ENCODE measurements at regions not wholly inside any gene's neighbourhood (a gene's known extent, or its start where the extent isn't known, plus 50 kb on each side); places are given as distances from the start of the nearest gene placed in this dataset.

DNA sequence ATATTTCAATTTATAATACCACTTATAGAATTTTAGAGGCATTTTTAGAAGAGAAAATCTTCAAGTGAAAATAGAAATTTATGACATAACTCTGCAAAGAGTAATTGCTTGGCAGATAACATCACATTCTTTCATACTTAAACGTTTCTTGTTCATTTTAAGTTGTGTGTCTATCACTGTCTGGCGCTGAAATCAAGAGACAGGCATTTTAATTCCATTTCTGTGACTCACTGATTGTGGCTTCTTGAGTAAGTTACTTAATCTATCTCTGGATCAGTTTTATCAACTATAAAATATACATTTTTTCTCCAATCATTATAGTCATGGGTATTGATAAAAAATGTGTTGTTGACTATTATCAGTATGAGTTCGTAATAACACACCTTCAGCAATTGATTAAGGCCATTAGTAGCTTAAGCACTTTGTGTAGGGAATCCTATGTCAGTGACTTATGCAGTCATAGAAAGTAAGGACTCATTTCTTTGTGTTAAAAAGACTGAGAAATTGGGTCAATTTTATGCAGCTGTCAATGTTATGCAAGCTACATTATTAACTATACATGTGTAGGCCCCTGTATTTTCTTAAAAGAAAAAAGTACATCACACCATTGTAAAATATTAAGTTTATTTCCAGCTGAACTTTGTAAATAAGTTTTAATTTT, 497.3 kb downstream of the CCDC85A start:
- Histone ChIP-seq H3K9me2 (replicated peaks; ENCODE audit: insufficient read depth, low read length) (no peaks in the 10 kb centered on the region), H3F3A (ENCODE audit: insufficient read depth, low read length) (no peaks in the 10 kb centered on the region), H3K4me3 (ENCODE audit: low read length) (no peak overlapping the region), H3K36me3 (replicated peaks; ENCODE audit: insufficient read depth, low read length) (no peaks in the 10 kb centered on the region), H3K4me1 (ENCODE audit: low read length) (no peaks in the 10 kb centered on the region), H3K79me2 (ENCODE audit: low read length) (no peaks in the 10 kb centered on the region), H3K9me3 (replicated peaks; ENCODE audit: insufficient read depth, low read length) (no peaks in the 10 kb centered on the region), H4K20me1 (ENCODE audit: insufficient read depth, low read length) (no peaks in the 10 kb centered on the region), H3K9ac (ENCODE audit: low read length) (no peak overlapping the region), H3K27me3 (replicated peaks; ENCODE audit: insufficient read depth, low read length) (no peaks in the 10 kb centered on the region), H3K4me2 (ENCODE audit: low read depth, low read length) (no peak overlapping the region), H3K27ac (ENCODE audit: low read length) (no peak overlapping the region), H2AFZ (ENCODE audit: low read length) (no peak overlapping the region)
- TF ChIP-seq EZH2phosphoT487 (IDR thresholded peaks at IDR 0.05; ENCODE audit: low read length) (no peak), EZH2 (optimal IDR thresholded peaks at IDR 0.05; ENCODE audit: low read depth, low read length) (no peak)
- TF ChIP-seq, protein P1, sequence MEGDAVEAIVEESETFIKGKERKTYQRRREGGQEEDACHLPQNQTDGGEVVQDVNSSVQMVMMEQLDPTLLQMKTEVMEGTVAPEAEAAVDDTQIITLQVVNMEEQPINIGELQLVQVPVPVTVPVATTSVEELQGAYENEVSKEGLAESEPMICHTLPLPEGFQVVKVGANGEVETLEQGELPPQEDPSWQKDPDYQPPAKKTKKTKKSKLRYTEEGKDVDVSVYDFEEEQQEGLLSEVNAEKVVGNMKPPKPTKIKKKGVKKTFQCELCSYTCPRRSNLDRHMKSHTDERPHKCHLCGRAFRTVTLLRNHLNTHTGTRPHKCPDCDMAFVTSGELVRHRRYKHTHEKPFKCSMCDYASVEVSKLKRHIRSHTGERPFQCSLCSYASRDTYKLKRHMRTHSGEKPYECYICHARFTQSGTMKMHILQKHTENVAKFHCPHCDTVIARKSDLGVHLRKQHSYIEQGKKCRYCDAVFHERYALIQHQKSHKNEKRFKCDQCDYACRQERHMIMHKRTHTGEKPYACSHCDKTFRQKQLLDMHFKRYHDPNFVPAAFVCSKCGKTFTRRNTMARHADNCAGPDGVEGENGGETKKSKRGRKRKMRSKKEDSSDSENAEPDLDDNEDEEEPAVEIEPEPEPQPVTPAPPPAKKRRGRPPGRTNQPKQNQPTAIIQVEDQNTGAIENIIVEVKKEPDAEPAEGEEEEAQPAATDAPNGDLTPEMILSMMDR (IDR thresholded peaks at IDR 0.05; ENCODE audit: low read length), result no peak
- DNase-seq, result no peak

- Histone ChIP-seq H3K27me3 (replicated peaks; ENCODE audit: insufficient read depth, low read length) (no peaks in the 10 kb centered on the region), H3K9me3 (replicated peaks; ENCODE audit: insufficient read depth, low read length) (no peaks in the 10 kb centered on the region), H3K9me2 (replicated peaks; ENCODE audit: insufficient read depth, low read length) (no peaks in the 10 kb centered on the region), H3K4me2 (ENCODE audit: low read depth, low read length) (no peak overlapping the region), H4K20me1 (ENCODE audit: insufficient read depth, low read length) (no peaks in the 10 kb centered on the region), H3K27ac (ENCODE audit: low read length) (no peak overlapping the region), H3K79me2 (ENCODE audit: low read length) (no peaks in the 10 kb centered on the region), H3K4me3 (ENCODE audit: low read length) (no peak overlapping the region), H3K36me3 (replicated peaks; ENCODE audit: insufficient read depth, low read length) (no peaks in the 10 kb centered on the region), H3F3A (ENCODE audit: insufficient read depth, low read length) (no peaks in the 10 kb centered on the region), H3K9ac (ENCODE audit: low read length) (no peak overlapping the region), H3K4me1 (ENCODE audit: low read length) (no peaks in the 10 kb centered on the region), H2AFZ (ENCODE audit: low read length) (no peak overlapping the region)
- TF ChIP-seq EZH2phosphoT487 (IDR thresholded peaks at IDR 0.05; ENCODE audit: low read length) (no peak), EZH2 (optimal IDR thresholded peaks at IDR 0.05; ENCODE audit: low read depth, low read length) (no peak)
- TF ChIP-seq, protein P1 (IDR thresholded peaks at IDR 0.05; ENCODE audit: low read length), result no peak
- no peak for DNase-seq
These were observed 498.0 kb downstream of the CCDC85A start for GRCh38 chr2:56681659-56682396.

- H3K4me3 ChIP-seq (ENCODE audit: low read length), result no peak overlapping the region
- no peak overlapping the region for H2AFZ ChIP-seq (ENCODE audit: low read length)
- H3F3A ChIP-seq (ENCODE audit: insufficient read depth, low read length), result no peaks in the 10 kb centered on the region
- H3K4me1 ChIP-seq (ENCODE audit: low read length), result no peaks in the 10 kb centered on the region
- H3K27me3 ChIP-seq (replicated peaks; ENCODE audit: insufficient read depth, low read length), result no peaks in the 10 kb centered on the region
- H3K9ac ChIP-seq (ENCODE audit: low read length), result no peak overlapping the region
- H3K36me3 ChIP-seq (replicated peaks; ENCODE audit: insufficient read depth, low read length), result no peaks in the 10 kb centered on the region
- H3K4me2 ChIP-seq (ENCODE audit: low read depth, low read length), result no peak overlapping the region
- no peak overlapping the region for H3K27ac ChIP-seq (ENCODE audit: low read length)
- no peaks in the 10 kb centered on the region for H3K9me3 ChIP-seq (replicated peaks; ENCODE audit: insufficient read depth, low read length)
- TF ChIP-seq, protein P1 (IDR thresholded peaks at IDR 0.05; ENCODE audit: low read length), result no peak
- TF ChIP-seq EZH2phosphoT487 (IDR thresholded peaks at IDR 0.05; ENCODE audit: low read length) (no peak), EZH2 (optimal IDR thresholded peaks at IDR 0.05; ENCODE audit: low read depth, low read length) (no peak)
- H4K20me1 ChIP-seq (ENCODE audit: insufficient read depth, low read length), result no peaks in the 10 kb centered on the region
- no peak for DNase-seq
- no peaks in the 10 kb centered on the region for H3K79me2 ChIP-seq (ENCODE audit: low read length)
- H3K9me2 ChIP-seq (replicated peaks; ENCODE audit: insufficient read depth, low read length), result no peaks in the 10 kb centered on the region
These were observed 498.6 kb downstream of the CCDC85A start for GRCh38 chr2:56682397-56682760.
